ENCODE measurements at regions not wholly inside any gene's neighbourhood (a gene's known extent, or its start where the extent isn't known, plus 50 kb on each side); places are given as distances from the start of the nearest gene placed in this dataset.

DNA sequence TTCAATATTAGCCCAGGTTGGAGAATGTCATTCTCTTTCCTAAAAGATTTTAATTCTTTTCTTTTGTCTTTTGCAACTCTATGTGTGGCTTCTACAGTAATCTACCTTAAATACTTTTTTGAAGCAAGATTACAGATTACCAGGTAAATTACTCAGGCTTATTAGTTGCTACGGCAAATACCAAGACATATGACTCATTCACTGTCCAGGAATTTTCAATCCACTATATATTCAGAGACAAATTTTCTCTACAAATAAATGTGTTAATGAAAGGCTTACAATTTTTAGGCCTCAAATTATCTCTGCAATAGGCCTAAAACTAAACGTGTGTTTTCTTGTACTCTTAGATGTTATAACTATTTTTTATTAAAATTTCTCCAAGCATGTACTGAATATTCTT lies 631.3 kb downstream of the DIAPH3 start:
- Histone ChIP-seq H3K9me3 (no peaks in the 10 kb centered on the region), H3K27me3 (ENCODE audit: insufficient read depth in 3 of 3, low read length in 2 of 3) (no peaks in the 10 kb centered on the region), H3K4me3 (no peak overlapping the region), H3K36me3 (ENCODE audit: insufficient read depth in 1 of 2, low read depth in 1 of 2) (no peaks in the 10 kb centered on the region), H3K4me1 (no peaks in the 10 kb centered on the region), H3K27ac (no peak overlapping the region)
- 82 to 92% (median 83%) methylated on average over 2 of the region's 2 CpGs for WGBS, 3 donors
- TF ChIP-seq, protein P1, sequence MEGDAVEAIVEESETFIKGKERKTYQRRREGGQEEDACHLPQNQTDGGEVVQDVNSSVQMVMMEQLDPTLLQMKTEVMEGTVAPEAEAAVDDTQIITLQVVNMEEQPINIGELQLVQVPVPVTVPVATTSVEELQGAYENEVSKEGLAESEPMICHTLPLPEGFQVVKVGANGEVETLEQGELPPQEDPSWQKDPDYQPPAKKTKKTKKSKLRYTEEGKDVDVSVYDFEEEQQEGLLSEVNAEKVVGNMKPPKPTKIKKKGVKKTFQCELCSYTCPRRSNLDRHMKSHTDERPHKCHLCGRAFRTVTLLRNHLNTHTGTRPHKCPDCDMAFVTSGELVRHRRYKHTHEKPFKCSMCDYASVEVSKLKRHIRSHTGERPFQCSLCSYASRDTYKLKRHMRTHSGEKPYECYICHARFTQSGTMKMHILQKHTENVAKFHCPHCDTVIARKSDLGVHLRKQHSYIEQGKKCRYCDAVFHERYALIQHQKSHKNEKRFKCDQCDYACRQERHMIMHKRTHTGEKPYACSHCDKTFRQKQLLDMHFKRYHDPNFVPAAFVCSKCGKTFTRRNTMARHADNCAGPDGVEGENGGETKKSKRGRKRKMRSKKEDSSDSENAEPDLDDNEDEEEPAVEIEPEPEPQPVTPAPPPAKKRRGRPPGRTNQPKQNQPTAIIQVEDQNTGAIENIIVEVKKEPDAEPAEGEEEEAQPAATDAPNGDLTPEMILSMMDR (IDR thresholded peaks at IDR 0.05): no peak
- no peak for DNase-seq
- intact Hi-C loops (cut with DNase I): no loop called here
- no peak for ATAC-seq

DNA sequence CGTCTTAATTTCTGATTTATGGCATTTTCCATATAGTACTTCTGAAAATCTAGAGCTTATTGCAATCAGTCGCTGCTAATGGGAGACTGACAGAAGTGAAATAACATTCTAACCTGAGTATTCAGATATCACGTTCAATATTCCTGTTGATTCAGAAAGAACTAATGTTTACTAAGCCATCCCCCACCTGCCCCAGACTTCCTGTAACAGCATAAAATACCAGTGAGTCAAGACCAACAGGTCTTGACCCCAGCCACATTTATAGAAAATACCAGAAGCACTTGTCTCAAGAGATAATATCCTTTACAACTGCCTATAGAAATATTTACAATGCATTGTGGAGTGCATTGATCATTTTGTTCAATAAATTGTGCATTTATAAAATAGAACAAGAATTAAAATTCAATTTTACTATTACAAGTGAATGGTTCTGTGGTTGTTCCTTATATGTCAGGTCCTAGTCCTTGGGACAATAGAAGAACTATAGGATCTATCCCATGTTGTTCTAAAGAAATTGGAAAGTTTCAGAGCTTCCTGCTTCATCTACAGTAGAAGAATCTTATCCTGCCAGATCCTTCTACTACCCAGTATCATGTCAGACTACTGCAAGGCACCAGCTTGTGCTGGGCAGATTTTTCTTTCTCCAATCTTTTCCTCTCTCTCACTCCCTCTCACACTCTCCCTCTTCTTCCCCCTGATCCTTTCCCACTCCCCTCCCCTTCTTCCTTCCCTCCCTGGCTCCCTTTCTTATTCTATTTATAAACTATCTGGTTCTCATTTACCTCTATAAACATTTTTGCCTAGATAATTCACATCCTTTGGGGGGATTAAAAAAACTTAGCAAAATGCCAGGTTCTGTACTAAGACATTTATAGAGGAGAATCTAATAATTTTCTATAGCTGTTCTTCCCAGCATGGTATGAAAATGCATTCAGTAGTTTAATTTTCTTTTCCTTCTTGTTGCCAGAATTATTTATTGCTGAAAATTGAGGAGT lies 629.9 kb downstream of the DIAPH3 start:
- 79 to 88% (median 86%) methylated on average over 3 of the region's 3 CpGs for WGBS, 3 donors
- H3K9me3 ChIP-seq: no peaks in the 10 kb centered on the region
- no peak for DNase-seq
- H3K36me3 ChIP-seq (ENCODE audit: insufficient read depth in 1 of 2, low read depth in 1 of 2): no peaks in the 10 kb centered on the region
- no peaks in the 10 kb centered on the region for H3K27me3 ChIP-seq (ENCODE audit: insufficient read depth in 3 of 3, low read length in 2 of 3)
- TF ChIP-seq, protein P1 (IDR thresholded peaks at IDR 0.05): no peak
- H3K4me3 ChIP-seq: no peak overlapping the region
- intact Hi-C loops (cut with DNase I): no loop called here
- no peak for ATAC-seq
- H3K4me1 ChIP-seq: no peaks in the 10 kb centered on the region
- H3K27ac ChIP-seq: no peak overlapping the region

DNA sequence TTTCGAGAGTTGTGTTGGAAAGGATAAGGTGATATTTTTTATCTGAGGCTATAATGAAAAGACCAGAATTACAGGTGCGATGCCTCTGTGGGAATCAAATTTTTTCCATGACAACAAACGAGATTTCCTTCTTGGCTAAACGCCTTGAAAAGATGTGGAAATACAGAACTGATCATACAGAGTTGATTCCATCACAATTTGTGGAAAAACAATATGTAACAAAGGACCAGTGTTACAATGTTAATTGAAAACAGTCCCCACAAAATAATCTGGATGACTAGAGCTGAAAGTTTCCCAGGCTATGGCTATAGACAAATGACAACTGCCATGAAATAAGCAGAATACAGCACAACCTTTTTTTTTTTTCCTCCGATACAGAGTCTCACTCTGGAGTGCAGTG lies 628.9 kb downstream of the DIAPH3 start:
- H3K27me3 ChIP-seq (ENCODE audit: insufficient read depth in 3 of 3, low read length in 2 of 3): no peaks in the 10 kb centered on the region
- no peak for DNase-seq
- no peaks in the 10 kb centered on the region for H3K9me3 ChIP-seq
- H3K27ac ChIP-seq: no peak overlapping the region
- H3K4me3 ChIP-seq: no peak overlapping the region
- H3K36me3 ChIP-seq (ENCODE audit: insufficient read depth in 1 of 2, low read depth in 1 of 2): no peaks in the 10 kb centered on the region
- no peak for ATAC-seq
- TF ChIP-seq, protein P1 (IDR thresholded peaks at IDR 0.05): no peak
- H3K4me1 ChIP-seq: no peaks in the 10 kb centered on the region
- intact Hi-C loops (cut with DNase I): no loop called here
- 63 to 69% (median 65%) methylated on average over 5 of the region's 5 CpGs for WGBS, 3 donors

DNA sequence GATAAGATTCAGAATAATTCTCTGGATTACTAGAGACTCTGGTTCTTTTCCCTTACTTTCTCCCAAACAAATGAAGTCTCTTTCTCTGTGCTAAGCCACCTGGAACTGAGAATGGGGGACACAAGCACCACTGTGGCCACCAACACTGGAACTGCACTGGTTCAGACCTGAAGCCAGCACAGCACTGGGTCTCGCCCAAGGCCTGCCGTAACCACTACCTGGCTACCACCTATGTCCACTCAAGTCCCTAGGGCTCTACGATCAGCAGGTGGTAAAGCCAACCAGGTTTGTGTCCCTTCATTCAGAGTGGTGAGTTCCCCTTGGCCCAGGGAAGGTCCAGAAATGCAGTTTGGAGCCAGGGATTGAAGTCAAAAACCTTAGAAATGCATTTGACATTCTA lies 626.2 kb downstream of the DIAPH3 start:
- H3K27me3 ChIP-seq (ENCODE audit: insufficient read depth in 3 of 3, low read length in 2 of 3): no peaks in the 10 kb centered on the region
- WGBS, 3 donors: 97 to 100% (median 98%) methylated on average over 3 of the region's 3 CpGs
- DNase-seq (no peak), ATAC-seq (no peak)
- H3K4me1 ChIP-seq: no peaks in the 10 kb centered on the region
- H3K9me3 ChIP-seq: no peaks in the 10 kb centered on the region
- TF ChIP-seq, protein P1 (IDR thresholded peaks at IDR 0.05): no peak
- no peak overlapping the region for H3K27ac ChIP-seq
- intact Hi-C loops (cut with DNase I): no loop called here
- H3K36me3 ChIP-seq (ENCODE audit: insufficient read depth in 1 of 2, low read depth in 1 of 2): no peaks in the 10 kb centered on the region
- H3K4me3 ChIP-seq: no peak overlapping the region

Data from psoas muscle (tissue), 7 donors.